ENCODE measurements at regions not wholly inside any gene's neighbourhood (a gene's known extent, or its start where the extent isn't known, plus 50 kb on each side); places are given as distances from the start of the nearest gene placed in this dataset.

DNA sequence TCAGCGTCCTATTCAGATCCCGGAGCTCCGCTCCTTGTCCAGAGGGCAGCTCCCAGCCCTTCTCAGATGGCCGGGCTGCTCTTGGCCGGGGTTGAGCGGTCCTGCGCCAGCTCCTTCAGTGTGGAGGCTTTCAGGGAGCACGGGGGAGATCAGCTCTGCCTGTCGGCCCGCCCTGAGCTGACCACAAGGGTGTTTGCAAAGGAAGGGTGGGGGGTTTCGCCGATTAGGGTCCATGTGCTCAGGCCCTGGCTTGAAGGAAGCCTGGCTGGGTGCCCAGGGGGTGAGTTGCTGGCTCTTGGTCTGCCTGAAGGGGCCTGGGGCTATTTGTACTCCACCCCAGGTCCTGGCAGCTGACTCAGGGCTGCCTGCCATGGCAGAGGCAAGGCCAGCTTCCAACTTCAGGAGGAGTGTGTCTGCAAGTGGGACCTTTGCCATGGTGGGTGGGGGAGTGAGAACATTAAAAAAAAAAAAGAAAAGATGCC is 250.1 kb upstream of the KLF4 start:
- TF ChIP-seq EP300 (IDR thresholded peaks at IDR 0.05): no peak
- TF ChIP-seq CTCF (IDR thresholded peaks at IDR 0.05): no peak
